Colonic mucosa (tissue), 4 donors: ENCODE measurements at regions not wholly inside any gene's neighbourhood (a gene's known extent, or its start where the extent isn't known, plus 50 kb on each side); places are given as distances from the start of the nearest gene placed in this dataset.

ENCODE experiments used
- DNase-seq: peaks from one replicate; pipeline ENCODE4 v3.0.0-alpha.2; 2020
- H3K27ac ChIP-seq: fragments of 200-600 bp; one replicate; pipeline ENCODE4 v1.8.0; 2021
- H3K27me3 ChIP-seq: fragments of 200-600 bp; one replicate; pipeline ENCODE4 v1.8.0; 2021
- H3K36me3 ChIP-seq: fragments of 200-600 bp; one replicate; pipeline ENCODE4 v1.8.0; 2021
- H3K4me1 ChIP-seq: fragments of 200-600 bp; one replicate; pipeline ENCODE4 v1.8.0; 2021; ENCODE audit warnings: mild to moderate bottlenecking
- H3K4me3 ChIP-seq: fragments of 200-600 bp; one replicate; pipeline ENCODE4 v1.8.0; 2021
- H3K9ac ChIP-seq, 2 donors: one replicate each; pipeline ENCODE4 v1.7.0; 2013; ENCODE audit warnings: control low read depth in 2 of 2, low read depth in 2 of 2, low read length in 2 of 2
- H3K9me3 ChIP-seq: fragments of 200-600 bp; one replicate; pipeline ENCODE4 v1.8.0; 2021
- intact Hi-C: fragments of 100-400 bp; cut with DNase I; formaldehyde crosslinking; loops from one replicate; pipeline ENCODE4 v1.14.1; 2022
- TF ChIP-seq, protein P1 (sequence below): fragments of 200-600 bp; IDR thresholded peaks from one replicate; pipeline ENCODE4 v1.8.0; 2022; ENCODE audit warnings: antibody characterized with exemption, mild to moderate bottlenecking
- donor health status: healthy.
- donor health status: DM: no; HTN: no; CAD: no.
- donor health status: DM: no; HTN: no; CAD: no.

DNA sequence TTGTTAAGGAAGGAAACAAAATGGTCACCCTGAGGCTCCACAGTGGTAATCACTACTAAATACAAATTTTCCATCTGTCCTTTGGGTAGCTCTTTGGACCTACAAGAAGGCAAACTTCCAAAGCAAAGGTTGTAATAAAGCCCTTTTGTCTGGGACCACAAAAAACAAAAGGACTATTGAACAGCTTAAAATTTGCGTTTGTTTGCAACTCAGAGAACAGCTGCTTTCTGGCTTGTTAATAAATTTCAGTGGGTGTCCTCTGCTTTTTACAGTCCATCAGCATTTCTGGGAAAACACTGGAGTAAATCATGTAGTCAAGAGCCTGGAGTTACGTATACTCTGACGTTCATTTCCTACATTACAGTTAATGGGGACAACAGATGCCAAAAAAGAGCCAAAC is 439.7 kb upstream of the DIAPH2 start:
- no peaks in the 10 kb centered on the region for H3K27me3 ChIP-seq
- H3K4me3 ChIP-seq, result no peak overlapping the region
- no peaks in the 10 kb centered on the region for H3K4me1 ChIP-seq
- H3K36me3 ChIP-seq, result no peaks in the 10 kb centered on the region
- no peak for DNase-seq
- H3K9me3 ChIP-seq, result no peaks in the 10 kb centered on the region
- TF ChIP-seq, protein P1, sequence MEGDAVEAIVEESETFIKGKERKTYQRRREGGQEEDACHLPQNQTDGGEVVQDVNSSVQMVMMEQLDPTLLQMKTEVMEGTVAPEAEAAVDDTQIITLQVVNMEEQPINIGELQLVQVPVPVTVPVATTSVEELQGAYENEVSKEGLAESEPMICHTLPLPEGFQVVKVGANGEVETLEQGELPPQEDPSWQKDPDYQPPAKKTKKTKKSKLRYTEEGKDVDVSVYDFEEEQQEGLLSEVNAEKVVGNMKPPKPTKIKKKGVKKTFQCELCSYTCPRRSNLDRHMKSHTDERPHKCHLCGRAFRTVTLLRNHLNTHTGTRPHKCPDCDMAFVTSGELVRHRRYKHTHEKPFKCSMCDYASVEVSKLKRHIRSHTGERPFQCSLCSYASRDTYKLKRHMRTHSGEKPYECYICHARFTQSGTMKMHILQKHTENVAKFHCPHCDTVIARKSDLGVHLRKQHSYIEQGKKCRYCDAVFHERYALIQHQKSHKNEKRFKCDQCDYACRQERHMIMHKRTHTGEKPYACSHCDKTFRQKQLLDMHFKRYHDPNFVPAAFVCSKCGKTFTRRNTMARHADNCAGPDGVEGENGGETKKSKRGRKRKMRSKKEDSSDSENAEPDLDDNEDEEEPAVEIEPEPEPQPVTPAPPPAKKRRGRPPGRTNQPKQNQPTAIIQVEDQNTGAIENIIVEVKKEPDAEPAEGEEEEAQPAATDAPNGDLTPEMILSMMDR, result no peak
- H3K27ac ChIP-seq, result no peak overlapping the region
- H3K9ac ChIP-seq, result no peak overlapping the region
- intact Hi-C loops, result no loop called here

GRCh38 chrX:96246436-96246835 is 438.2 kb upstream of the DIAPH2 start:
- H3K4me1 ChIP-seq, result no peaks in the 10 kb centered on the region
- intact Hi-C loops, result no loop called here
- H3K27me3 ChIP-seq, result no peaks in the 10 kb centered on the region
- DNase-seq, result no peak
- H3K9me3 ChIP-seq, result no peaks in the 10 kb centered on the region
- no peaks in the 10 kb centered on the region for H3K36me3 ChIP-seq
- TF ChIP-seq, protein P1, result no peak
- no peak overlapping the region for H3K4me3 ChIP-seq
- no peak overlapping the region for H3K9ac ChIP-seq
- no peak overlapping the region for H3K27ac ChIP-seq
